MM.1S (cell line): ENCODE measurements at regions not wholly inside any gene's neighbourhood (a gene's known extent, or its start where the extent isn't known, plus 50 kb on each side); places are given as distances from the start of the nearest gene placed in this dataset.

Source experiments
- DNase-seq: peaks from one replicate; pipeline ENCODE4 v3.0.0-alpha.2; 2015
- H2AFZ ChIP-seq: fragments of 300-600 bp; sonication (generic); 2 replicates; pipeline ENCODE4 v1.6.0; 2016; ENCODE audit warnings: antibody characterized with exemption, low read length
- H3F3A ChIP-seq: fragments of 300-600 bp; sonication (generic); 2 replicates; pipeline ENCODE4 v1.6.1; 2016; ENCODE audit warnings: mild to moderate bottlenecking, antibody characterized with exemption, low read length, moderate library complexity, mixed read lengths; ENCODE audit not compliant: insufficient read depth
- H3K27ac ChIP-seq: fragments of 300-600 bp; sonication (generic); 2 replicates; pipeline ENCODE4 v1.5.1; 2016; ENCODE audit warnings: mild to moderate bottlenecking, low read length
- H3K27me3 ChIP-seq: fragments of 300-600 bp; sonication (generic); replicated peaks from 2 replicates; pipeline ENCODE4 v1.6.0; 2016; ENCODE audit warnings: low read length; ENCODE audit not compliant: insufficient read depth
- H3K36me3 ChIP-seq: fragments of 300-600 bp; sonication (generic); replicated peaks from 2 replicates; pipeline ENCODE4 v1.6.1; 2016; ENCODE audit warnings: mild to moderate bottlenecking, low read length, mixed read lengths; ENCODE audit not compliant: insufficient read depth
- H3K4me1 ChIP-seq: fragments of 300-600 bp; sonication (generic); 2 replicates; pipeline ENCODE4 v1.6.1; 2016; ENCODE audit warnings: low read length, mixed read lengths
- H3K4me2 ChIP-seq: fragments of 300-600 bp; sonication (generic); 2 replicates; pipeline ENCODE4 v1.6.0; 2016; ENCODE audit warnings: low read depth, low read length
- H3K4me3 ChIP-seq: fragments of 300-600 bp; sonication (generic); 2 replicates; pipeline ENCODE4 v1.5.1; 2016; ENCODE audit warnings: low read length, mixed read lengths
- H3K79me2 ChIP-seq: fragments of 300-600 bp; sonication (generic); 2 replicates; pipeline ENCODE4 v1.6.1; 2016; ENCODE audit warnings: mixed run types, low read length, mixed read lengths
- H3K9ac ChIP-seq: fragments of 300-600 bp; sonication (generic); 2 replicates; pipeline ENCODE4 v1.6.1; 2016; ENCODE audit warnings: low read length, mixed read lengths
- H3K9me2 ChIP-seq: fragments of 300-600 bp; sonication (generic); replicated peaks from 2 replicates; pipeline ENCODE4 v1.6.1; 2016; ENCODE audit warnings: mild to moderate bottlenecking, low read length, mixed read lengths; ENCODE audit not compliant: insufficient read depth
- H3K9me3 ChIP-seq: fragments of 300-600 bp; sonication (generic); replicated peaks from 2 replicates; pipeline ENCODE4 v1.6.1; 2016; ENCODE audit warnings: mild to moderate bottlenecking, low read length, mixed read lengths; ENCODE audit not compliant: insufficient read depth
- H4K20me1 ChIP-seq: fragments of 300-600 bp; sonication (generic); 2 replicates; pipeline ENCODE4 v1.6.1; 2016; ENCODE audit warnings: mild to moderate bottlenecking, low read length, moderate library complexity, mixed read lengths; ENCODE audit not compliant: insufficient read depth
- EZH2 ChIP-seq: fragments of 300-600 bp; sonication (generic); optimal IDR thresholded peaks from 2 replicates; pipeline ENCODE3; 2017; ENCODE audit warnings: low read depth, mild to moderate bottlenecking, antibody characterized with exemption, low read length, mixed read lengths
- EZH2phosphoT487 ChIP-seq: fragments of 300-600 bp; sonication (generic); IDR thresholded peaks from 2 replicates; pipeline ENCODE4 v1.6.1; 2018; ENCODE audit warnings: antibody characterized with exemption, low read length
- TF ChIP-seq, protein P1 (sequence below): fragments of 300-600 bp; sonication (generic); IDR thresholded peaks from 2 replicates; pipeline ENCODE4 v1.5.1; 2016; ENCODE audit warnings: antibody characterized with exemption, low read length, mixed read lengths

DNA sequence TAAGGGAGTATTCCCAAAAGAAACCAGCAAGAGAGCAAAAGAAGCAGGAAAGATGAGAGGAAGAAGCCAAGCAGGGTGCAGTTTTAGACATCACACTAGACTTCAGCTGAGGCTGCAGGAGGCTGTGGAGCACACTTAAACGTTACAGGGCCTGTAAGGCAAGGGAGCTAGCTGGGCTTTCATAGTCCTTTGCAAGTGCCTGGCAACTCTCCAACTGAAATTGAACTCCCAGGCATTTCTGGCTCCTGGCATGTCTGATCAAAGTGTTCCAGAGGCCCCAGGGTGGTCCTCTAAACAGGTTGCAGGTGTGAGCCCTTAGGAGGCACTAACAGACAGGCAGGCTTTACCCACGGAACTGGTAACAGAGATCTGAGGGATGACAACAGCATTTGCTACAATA, 750.2 kb downstream of the XPNPEP1 start:
- TF ChIP-seq EZH2 (no peak), EZH2phosphoT487 (no peak)
- TF ChIP-seq, protein P1, sequence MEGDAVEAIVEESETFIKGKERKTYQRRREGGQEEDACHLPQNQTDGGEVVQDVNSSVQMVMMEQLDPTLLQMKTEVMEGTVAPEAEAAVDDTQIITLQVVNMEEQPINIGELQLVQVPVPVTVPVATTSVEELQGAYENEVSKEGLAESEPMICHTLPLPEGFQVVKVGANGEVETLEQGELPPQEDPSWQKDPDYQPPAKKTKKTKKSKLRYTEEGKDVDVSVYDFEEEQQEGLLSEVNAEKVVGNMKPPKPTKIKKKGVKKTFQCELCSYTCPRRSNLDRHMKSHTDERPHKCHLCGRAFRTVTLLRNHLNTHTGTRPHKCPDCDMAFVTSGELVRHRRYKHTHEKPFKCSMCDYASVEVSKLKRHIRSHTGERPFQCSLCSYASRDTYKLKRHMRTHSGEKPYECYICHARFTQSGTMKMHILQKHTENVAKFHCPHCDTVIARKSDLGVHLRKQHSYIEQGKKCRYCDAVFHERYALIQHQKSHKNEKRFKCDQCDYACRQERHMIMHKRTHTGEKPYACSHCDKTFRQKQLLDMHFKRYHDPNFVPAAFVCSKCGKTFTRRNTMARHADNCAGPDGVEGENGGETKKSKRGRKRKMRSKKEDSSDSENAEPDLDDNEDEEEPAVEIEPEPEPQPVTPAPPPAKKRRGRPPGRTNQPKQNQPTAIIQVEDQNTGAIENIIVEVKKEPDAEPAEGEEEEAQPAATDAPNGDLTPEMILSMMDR: no peak
- no peak overlapping the region for H3K4me2 ChIP-seq
- H3F3A ChIP-seq: no peaks in the 10 kb centered on the region
- H3K27me3 ChIP-seq: no peaks in the 10 kb centered on the region
- no peak overlapping the region for H3K9ac ChIP-seq
- H3K4me3 ChIP-seq: no peak overlapping the region
- H3K9me3 ChIP-seq: no peaks in the 10 kb centered on the region
- H3K36me3 ChIP-seq: no peaks in the 10 kb centered on the region
- H3K4me1 ChIP-seq: no peaks in the 10 kb centered on the region
- DNase-seq: no peak
- H4K20me1 ChIP-seq: no peaks in the 10 kb centered on the region
- no peak overlapping the region for H2AFZ ChIP-seq
- no peaks in the 10 kb centered on the region for H3K79me2 ChIP-seq
- no peak overlapping the region for H3K27ac ChIP-seq
- no peaks in the 10 kb centered on the region for H3K9me2 ChIP-seq

- no peaks in the 10 kb centered on the region for H3K9me3 ChIP-seq
- no peak for TF ChIP-seq EZH2
- no peak for TF ChIP-seq EZH2phosphoT487
- TF ChIP-seq, protein P1: no peak
Measured at GRCh38 chr10:109166935-109167334, 756.4 kb downstream of the XPNPEP1 start.

DNA sequence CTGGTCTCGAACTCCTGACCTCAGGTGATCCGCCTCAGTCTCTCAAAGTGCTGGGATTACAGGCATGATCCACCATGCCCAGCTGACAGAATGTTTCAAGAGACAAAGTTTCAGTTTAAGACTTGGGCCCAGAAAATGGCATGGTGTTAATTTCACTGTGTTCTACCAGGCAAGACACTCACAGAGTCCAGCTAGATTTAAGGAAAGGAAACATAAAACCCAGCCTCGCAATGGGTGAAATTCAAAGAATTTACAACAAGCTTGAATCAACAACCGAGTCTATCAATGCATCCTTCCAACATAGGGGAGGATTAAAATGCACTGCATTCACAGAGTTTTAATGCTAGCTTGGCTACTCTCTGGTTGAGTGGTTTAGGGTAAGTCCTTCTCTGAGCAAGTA, 764.0 kb downstream of the XPNPEP1 start:
- no peak overlapping the region for H2AFZ ChIP-seq
- H4K20me1 ChIP-seq: no peaks in the 10 kb centered on the region
- no peak overlapping the region for H3K4me3 ChIP-seq
- H3K79me2 ChIP-seq: no peaks in the 10 kb centered on the region
- H3K36me3 ChIP-seq: no peaks in the 10 kb centered on the region
- no peaks in the 10 kb centered on the region for H3K27me3 ChIP-seq
- H3K9me2 ChIP-seq: no peaks in the 10 kb centered on the region
- no peaks in the 10 kb centered on the region for H3K4me1 ChIP-seq
- H3F3A ChIP-seq: no peaks in the 10 kb centered on the region
- DNase-seq: no peak
- TF ChIP-seq EZH2: no peak
- no peak for TF ChIP-seq EZH2phosphoT487
- TF ChIP-seq, protein P1: no peak
- H3K27ac ChIP-seq: no peak overlapping the region
- H3K9ac ChIP-seq: no peak overlapping the region
- no peak overlapping the region for H3K4me2 ChIP-seq
- no peaks in the 10 kb centered on the region for H3K9me3 ChIP-seq

More at GRCh38 chr10:109166935-109167334, 756.4 kb downstream of the XPNPEP1 start:
- no peak overlapping the region for H3K4me3 ChIP-seq
- H3K9ac ChIP-seq: no peak overlapping the region
- H3F3A ChIP-seq: no peaks in the 10 kb centered on the region
- no peaks in the 10 kb centered on the region for H3K9me2 ChIP-seq
- no peak for DNase-seq
- H3K27ac ChIP-seq: no peak overlapping the region
- H3K4me1 ChIP-seq: no peaks in the 10 kb centered on the region
- no peak overlapping the region for H3K4me2 ChIP-seq
- no peaks in the 10 kb centered on the region for H3K36me3 ChIP-seq
- H3K27me3 ChIP-seq: no peaks in the 10 kb centered on the region
- no peak overlapping the region for H2AFZ ChIP-seq
- H3K79me2 ChIP-seq: no peaks in the 10 kb centered on the region
- no peaks in the 10 kb centered on the region for H4K20me1 ChIP-seq
